D721Med (cell line): ENCODE measurements at regions not wholly inside any gene's neighbourhood (a gene's known extent, or its start where the extent isn't known, plus 50 kb on each side); places are given as distances from the start of the nearest gene placed in this dataset.

Source experiments
- DNase-seq: peaks from one replicate; pipeline ENCODE4 v3.0.0; 2011; ENCODE audit warnings: low spot score; ENCODE audit not compliant: insufficient read length
- FAIRE-seq: peaks from 2 replicates; lab custom pipeline; 2011; peaks lifted over from hg19 to GRCh38; lab: Jason Lieb, UNC
- CTCF ChIP-seq: IDR thresholded peaks from 2 replicates; pipeline ENCODE4 v1.5.1; 2012; ENCODE audit warnings: mild to moderate bottlenecking, control low read depth; ENCODE audit not compliant: insufficient read depth; ENCODE audit errors: missing control alignments

GRCh38 chr12:5375547-5376295, 56.2 kb upstream of the NTF3 start:
- no peak for FAIRE-seq
- TF ChIP-seq CTCF: no peak
- no peak for DNase-seq

GRCh38 chr12:5376591-5377207, 55.2 kb upstream of the NTF3 start:
- no peak for FAIRE-seq
- TF ChIP-seq CTCF: no peak
- no peak for DNase-seq

GRCh38 chr12:5377997-5378592, 53.8 kb upstream of the NTF3 start:
- no peak for FAIRE-seq
- TF ChIP-seq CTCF: no peak
- DNase-seq: no peak

GRCh38 chr12:5379749-5380496, 52.0 kb upstream of the NTF3 start:
- DNase-seq (no peak), FAIRE-seq (no peak)
- TF ChIP-seq CTCF: no peak
